Hepatocyte (in vitro differentiated cells): ENCODE measurements at regions not wholly inside any gene's neighbourhood (a gene's known extent, or its start where the extent isn't known, plus 50 kb on each side); places are given as distances from the start of the nearest gene placed in this dataset.

Experiments used
- CTCF ChIP-seq: fragments of 200-600 bp; sonication (generic); IDR thresholded peaks from 2 replicates; pipeline ENCODE4 v1.5.1; 2016; ENCODE audit warnings: antibody characterized with exemption, mild to moderate bottlenecking; ENCODE audit not compliant: poor library complexity
- EZH2 ChIP-seq: fragments of 200-600 bp; sonication (generic); IDR thresholded peaks from 2 replicates; pipeline ENCODE4 v1.6.1; 2016; ENCODE audit warnings: antibody characterized with exemption, mild to moderate bottlenecking, borderline replicate concordance
- EZH2phosphoT487 ChIP-seq: fragments of 200-600 bp; sonication (generic); IDR thresholded peaks from one replicate; pipeline ENCODE4 v1.6.1; 2018; ENCODE audit warnings: antibody characterized with exemption, mild to moderate bottlenecking, low read depth, moderate library complexity; ENCODE audit not compliant: unreplicated experiment, severe bottlenecking

- TF ChIP-seq CTCF (no peak), EZH2phosphoT487 (no peak), EZH2 (no peak)
Observed at GRCh38 chr15:95290176-95290974, 1040.1 kb upstream of the NR2F2 start.
